ENCODE measurements at regions not wholly inside any gene's neighbourhood (a gene's known extent, or its start where the extent isn't known, plus 50 kb on each side); places are given as distances from the start of the nearest gene placed in this dataset.
A peak's percentile ranks its signal among the peaks of the same experiment; 100 is the strongest.

- ATAC-seq (ENCODE audit: low read depth) (no peak), DNase-seq (ENCODE audit: low spot score) (no peak)
- Histone ChIP-seq H3K27ac (ENCODE audit: poor library complexity, severe bottlenecking) (no peak overlapping the region), H3K9me3 (ENCODE audit: severe bottlenecking) (no peaks in the 10 kb centered on the region), H3K27me3 (ENCODE audit: insufficient read depth, poor library complexity, severe bottlenecking) (no peaks in the 10 kb centered on the region), H3K36me3 (ENCODE audit: low read depth) (no peaks in the 10 kb centered on the region), H3K4me3 (ENCODE audit: severe bottlenecking) (no peak overlapping the region), H3K4me1 (ENCODE audit: insufficient read depth, poor library complexity, severe bottlenecking) (peaks cover 43% of the 10 kb centered on the region)
- no peak for TF ChIP-seq CTCF (IDR thresholded peaks at IDR 0.05; ENCODE audit: poor library complexity, severe bottlenecking)
Measured at GRCh38 chr3:59563966-59564365, 514.1 kb upstream of the CFAP20DC start.

- H3K4me1 ChIP-seq (ENCODE audit: insufficient read depth, poor library complexity, severe bottlenecking), result peaks cover 42% of the 10 kb centered on the region
- H3K36me3 ChIP-seq (ENCODE audit: low read depth), result no peaks in the 10 kb centered on the region
- no peaks in the 10 kb centered on the region for H3K9me3 ChIP-seq (ENCODE audit: severe bottlenecking)
- DNase-seq (ENCODE audit: low spot score), result no peak
- no peaks in the 10 kb centered on the region for H3K27me3 ChIP-seq (ENCODE audit: insufficient read depth, poor library complexity, severe bottlenecking)
- no peak overlapping the region for H3K27ac ChIP-seq (ENCODE audit: poor library complexity, severe bottlenecking)
- no peak for ATAC-seq (ENCODE audit: low read depth)
- no peak for TF ChIP-seq CTCF (IDR thresholded peaks at IDR 0.05; ENCODE audit: poor library complexity, severe bottlenecking)
- no peak overlapping the region for H3K4me3 ChIP-seq (ENCODE audit: severe bottlenecking)
Measured at GRCh38 chr3:59563072-59563605, 513.3 kb upstream of the CFAP20DC start.

GRCh38 chr3:59559721-59560435, 510.1 kb upstream of the CFAP20DC start:
- peak; percentile 96 for ATAC-seq (ENCODE audit: low read depth)
- Histone ChIP-seq H3K36me3 (ENCODE audit: low read depth) (no peaks in the 10 kb centered on the region), H3K4me1 (ENCODE audit: insufficient read depth, poor library complexity, severe bottlenecking) (peaks cover 29% of the 10 kb centered on the region), H3K4me3 (ENCODE audit: severe bottlenecking) (no peak overlapping the region), H3K27ac (ENCODE audit: poor library complexity, severe bottlenecking) (peak overlapping the region; percentile 90), H3K27me3 (ENCODE audit: insufficient read depth, poor library complexity, severe bottlenecking) (no peaks in the 10 kb centered on the region), H3K9me3 (ENCODE audit: severe bottlenecking) (no peaks in the 10 kb centered on the region)
- no peak for DNase-seq (ENCODE audit: low spot score)
- no peak for TF ChIP-seq CTCF (IDR thresholded peaks at IDR 0.05; ENCODE audit: poor library complexity, severe bottlenecking)

- no peak for ATAC-seq (ENCODE audit: low read depth)
- Histone ChIP-seq H3K4me3 (ENCODE audit: severe bottlenecking) (no peak overlapping the region), H3K27ac (ENCODE audit: poor library complexity, severe bottlenecking) (peak overlapping the region; percentile 90), H3K9me3 (ENCODE audit: severe bottlenecking) (no peaks in the 10 kb centered on the region), H3K27me3 (ENCODE audit: insufficient read depth, poor library complexity, severe bottlenecking) (no peaks in the 10 kb centered on the region), H3K4me1 (ENCODE audit: insufficient read depth, poor library complexity, severe bottlenecking) (peaks cover 29% of the 10 kb centered on the region), H3K36me3 (ENCODE audit: low read depth) (no peaks in the 10 kb centered on the region)
- no peak for DNase-seq (ENCODE audit: low spot score)
- no peak for TF ChIP-seq CTCF (IDR thresholded peaks at IDR 0.05; ENCODE audit: poor library complexity, severe bottlenecking)
Measured at GRCh38 chr3:59558906-59559720, 509.3 kb upstream of the CFAP20DC start.

Measured in RWPE2 (cell line).